Adrenal gland (tissue), 9 donors: ENCODE measurements at regions not wholly inside any gene's neighbourhood (a gene's known extent, or its start where the extent isn't known, plus 50 kb on each side); places are given as distances from the start of the nearest gene placed in this dataset.

Experiments used
- DNase-seq, 7 donors: peaks; one replicate each; pipeline ENCODE4 v3.0.0-alpha.2; 2019 to 2020
- H3K27ac ChIP-seq, 5 donors: fragments of 200-600 bp; sonication (generic) in 4 of 5; 1 replicate in 3 of 5; 2 replicates in 2 of 5; pipeline versions ENCODE4 v1.5.1 to v1.8.0; 2016 to 2020; ENCODE audit warnings: mild to moderate bottlenecking in 1 of 5
- H3K27me3 ChIP-seq: fragments of 200-600 bp; 2 replicates; pipeline ENCODE4 v1.8.0; 2021
- H3K36me3 ChIP-seq, 2 donors: fragments of 200-600 bp; replicated peaks in 1 of 2; 1 replicate in 1 of 2; 2 replicates in 1 of 2; pipeline versions ENCODE4 v1.5.1 to v1.8.0; 2018 to 2022
- H3K4me1 ChIP-seq, 2 donors: fragments of 200-600 bp; replicated peaks in 1 of 2; 1 replicate in 1 of 2; 2 replicates in 1 of 2; pipeline versions ENCODE4 v1.5.1 to v1.8.0; 2018 to 2021
- H3K4me3 ChIP-seq, 4 donors: fragments of 200-600 bp; sonication (generic) in 3 of 4; one replicate each; pipeline ENCODE4 v1.5.1; 2016 to 2018
- H3K9me3 ChIP-seq, 3 donors: fragments of 200-600 bp; sonication (generic) in 1 of 3; replicated peaks in 1 of 3; 1 replicate in 2 of 3; 2 replicates in 1 of 3; pipeline versions ENCODE4 v1.5.1 to v1.8.0; 2016 to 2021
- CTCF ChIP-seq, 6 experiments: fragments of 450-650 bp in 4 of 6; fragments of 200-600 bp in 2 of 6; sonication (generic) in 1 of 6; IDR thresholded peaks; 1 replicate in 5 of 6; 2 replicates in 1 of 6; pipeline versions ENCODE4 v1.5.1 to v1.8.0; 2016 to 2021; ENCODE audit warnings: antibody characterized with exemption in 6 of 6, mild to moderate bottlenecking in 2 of 6, moderate library complexity in 1 of 6
- POLR2A ChIP-seq, 2 donors: fragments of 450-650 bp; IDR thresholded peaks; one replicate each; pipeline ENCODE4 v1.6.1; 2017; ENCODE audit warnings: antibody characterized with exemption in 2 of 2, mild to moderate bottlenecking in 2 of 2, moderate library complexity in 1 of 2
- WGBS, 4 donors: extraction: QIAGEN DNeasy Blood & Tissue Kit in 2 of 4; methylation state at CpG; one replicate each; pipeline versions ENCODE4 v1.1.5 to v1.1.7; 2013 to 2017; 5-methylcytosine and 5-hydroxymethylcytosine counted together
- intact Hi-C, 2 donors: fragments of 100-400 bp; cut with DNase I; formaldehyde crosslinking; loops; one replicate each; pipeline versions ENCODE4 v1.14.1 to v1.15.0; 2022 to 2023
- donor health status: healthy with polysubstance abuse.
- donor health status: Bipolar disorder and iron deficiency.
- donor health status: DM: yes; HTN: yes; CAD: no.
- donor health status: DM: no; HTN: no; CAD: no.
- donor health status: DM: no; HTN: no; CAD: no.

DNA sequence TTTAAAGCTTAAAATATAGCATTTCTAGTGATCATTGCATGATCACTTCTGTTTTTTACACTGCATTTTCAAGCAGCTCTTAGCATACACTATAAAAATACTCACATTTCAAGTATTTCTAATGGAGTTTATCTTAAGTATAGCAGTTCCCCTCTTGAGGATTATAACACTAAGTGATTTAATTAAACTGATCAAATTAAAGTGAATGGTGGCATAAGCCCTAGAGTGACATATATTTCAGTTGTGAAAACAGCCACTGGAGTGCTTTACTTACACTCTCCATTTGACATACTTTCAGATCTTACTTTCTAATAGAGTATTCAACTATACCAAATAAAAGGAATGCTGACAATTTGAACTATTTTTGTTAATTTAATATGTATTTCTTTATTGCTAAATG lies 623.3 kb upstream of the TMPRSS15 start:
- H3K4me1 ChIP-seq: no peaks in the 10 kb centered on the region
- H3K9me3 ChIP-seq: no peaks in the 10 kb centered on the region
- no peak for DNase-seq
- no peak overlapping the region for H3K27ac ChIP-seq
- intact Hi-C loops: no loop called here
- TF ChIP-seq CTCF (IDR thresholded peaks at IDR 0.05) (no peak), POLR2A (IDR thresholded peaks at IDR 0.05) (no peak)
- H3K4me3 ChIP-seq: no peak overlapping the region
- no peaks in the 10 kb centered on the region for H3K27me3 ChIP-seq
- H3K36me3 ChIP-seq: no peaks in the 10 kb centered on the region

- no peak overlapping the region for H3K4me3 ChIP-seq
- H3K9me3 ChIP-seq: no peaks in the 10 kb centered on the region
- H3K27ac ChIP-seq: no peak overlapping the region
- no peaks in the 10 kb centered on the region for H3K36me3 ChIP-seq
- no peaks in the 10 kb centered on the region for H3K4me1 ChIP-seq
- intact Hi-C loops: no loop called here
- no peaks in the 10 kb centered on the region for H3K27me3 ChIP-seq
- TF ChIP-seq POLR2A (IDR thresholded peaks at IDR 0.05): no peak
- no peak for TF ChIP-seq CTCF (IDR thresholded peaks at IDR 0.05)
- 55 to 59% (median 57%) methylated on average over 2 of the region's 2 CpGs for WGBS, 4 donors
- DNase-seq: no peak
Measured at GRCh38 chr21:19029816-19030215, 626.2 kb upstream of the TMPRSS15 start.

- no peak for DNase-seq
- intact Hi-C loops: no loop called here
- Histone ChIP-seq H3K4me3 (no peak overlapping the region), H3K27ac (no peak overlapping the region), H3K4me1 (no peaks in the 10 kb centered on the region), H3K27me3 (no peaks in the 10 kb centered on the region), H3K9me3 (no peaks in the 10 kb centered on the region), H3K36me3 (no peaks in the 10 kb centered on the region)
- no peak for TF ChIP-seq POLR2A (IDR thresholded peaks at IDR 0.05)
- TF ChIP-seq CTCF (IDR thresholded peaks at IDR 0.05): no peak
- WGBS, 4 donors: 76 to 81% (median 77%) methylated on average over 1 of the region's 1 CpG
Measured at GRCh38 chr21:19031953-19032352, 628.4 kb upstream of the TMPRSS15 start.

DNA sequence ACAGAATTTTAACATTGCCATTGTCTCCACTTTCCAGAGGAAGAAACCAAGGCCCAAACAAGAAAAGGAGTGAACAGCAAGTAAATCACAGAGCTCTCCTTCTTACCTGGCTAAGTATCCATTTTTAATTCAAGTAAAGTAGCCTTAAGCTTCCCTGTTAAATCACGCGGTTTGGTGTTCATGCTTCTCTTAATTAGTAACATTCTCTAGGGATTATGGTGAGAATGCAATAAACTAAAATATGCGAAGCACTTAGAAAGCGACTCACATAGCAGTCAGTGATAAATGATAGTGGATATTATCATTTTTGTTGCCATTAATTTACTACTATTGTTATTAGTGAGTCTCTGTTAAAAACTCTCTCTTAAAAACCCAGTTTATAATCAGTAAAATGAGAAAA lies 630.5 kb upstream of the TMPRSS15 start:
- Histone ChIP-seq H3K4me3 (no peak overlapping the region), H3K36me3 (no peaks in the 10 kb centered on the region), H3K4me1 (no peaks in the 10 kb centered on the region), H3K27me3 (no peaks in the 10 kb centered on the region), H3K9me3 (no peaks in the 10 kb centered on the region), H3K27ac (no peak overlapping the region)
- no peak for DNase-seq
- 77 to 86% (median 79%) methylated on average over 4 of the region's 4 CpGs for WGBS, 4 donors
- intact Hi-C loops: no loop called here
- TF ChIP-seq CTCF (IDR thresholded peaks at IDR 0.05) (no peak), POLR2A (IDR thresholded peaks at IDR 0.05) (no peak)
